Mesodermal cell (in vitro differentiated cells): ENCODE measurements at regions not wholly inside any gene's neighbourhood (a gene's known extent, or its start where the extent isn't known, plus 50 kb on each side); places are given as distances from the start of the nearest gene placed in this dataset.

Source experiments
- H3K27ac ChIP-seq: 2 replicates; pipeline ENCODE4 v1.7.0; 2013; ENCODE audit warnings: mild to moderate bottlenecking, low read depth, low read length, moderate library complexity; ENCODE audit not compliant: severe bottlenecking
- H3K36me3 ChIP-seq: 2 replicates; pipeline ENCODE4 v1.7.1; 2013; ENCODE audit warnings: mild to moderate bottlenecking, low read length, moderate library complexity; ENCODE audit not compliant: control insufficient read depth, insufficient read depth
- H3K4me1 ChIP-seq: one replicate; pipeline ENCODE4 v1.7.1; 2013; ENCODE audit warnings: mild to moderate bottlenecking, low read length; ENCODE audit not compliant: insufficient read depth, control insufficient read depth, poor library complexity, severe bottlenecking
- H3K4me3 ChIP-seq: 2 replicates; pipeline ENCODE4 v1.7.0; 2013; ENCODE audit warnings: low read length, control low read depth, mild to moderate bottlenecking; ENCODE audit not compliant: insufficient read depth, poor library complexity, severe bottlenecking; ENCODE audit errors: extremely low read depth
- H3K9me3 ChIP-seq: 2 replicates; pipeline ENCODE4 v1.7.1; 2013; ENCODE audit warnings: mild to moderate bottlenecking, low read length, moderate library complexity; ENCODE audit not compliant: control insufficient read depth
- WGBS, 2 experiments: methylation state at CpG; one replicate each; pipeline ENCODE4 v1.1.5; 2013; ENCODE audit warnings: missing lambda C conversion rate in 2 of 2; ENCODE audit not compliant: insufficient coverage in 2 of 2; 5-methylcytosine and 5-hydroxymethylcytosine counted together

DNA sequence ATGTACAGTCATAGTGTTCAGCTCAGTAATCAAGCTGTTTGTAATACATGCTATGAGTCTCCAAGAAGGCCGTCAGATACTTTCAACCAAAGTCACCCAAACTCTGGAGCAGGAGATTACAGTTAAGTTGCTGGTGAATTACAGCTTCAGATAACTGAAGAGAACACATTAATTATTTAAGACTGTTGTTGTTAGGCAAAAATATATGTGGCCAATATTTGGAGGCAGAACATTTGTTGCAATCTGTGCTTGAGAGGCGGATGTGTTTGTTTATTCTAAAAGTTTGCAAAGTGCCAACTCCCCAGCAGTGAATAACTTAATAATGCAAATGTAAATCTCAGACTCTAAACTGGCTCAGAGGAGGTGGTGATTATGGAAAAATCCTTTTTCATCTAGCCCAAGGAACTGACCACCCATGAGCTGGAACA lies 300.7 kb upstream of the TBX3 start:
- H3K27ac ChIP-seq, result no peak overlapping the region
- H3K4me3 ChIP-seq, result no peak overlapping the region
- 100% methylated on average over 1 of the region's 2 CpGs for WGBS, 2 experiments
- H3K9me3 ChIP-seq, result no peaks in the 10 kb centered on the region
- no peaks in the 10 kb centered on the region for H3K36me3 ChIP-seq
- no peaks in the 10 kb centered on the region for H3K4me1 ChIP-seq

DNA sequence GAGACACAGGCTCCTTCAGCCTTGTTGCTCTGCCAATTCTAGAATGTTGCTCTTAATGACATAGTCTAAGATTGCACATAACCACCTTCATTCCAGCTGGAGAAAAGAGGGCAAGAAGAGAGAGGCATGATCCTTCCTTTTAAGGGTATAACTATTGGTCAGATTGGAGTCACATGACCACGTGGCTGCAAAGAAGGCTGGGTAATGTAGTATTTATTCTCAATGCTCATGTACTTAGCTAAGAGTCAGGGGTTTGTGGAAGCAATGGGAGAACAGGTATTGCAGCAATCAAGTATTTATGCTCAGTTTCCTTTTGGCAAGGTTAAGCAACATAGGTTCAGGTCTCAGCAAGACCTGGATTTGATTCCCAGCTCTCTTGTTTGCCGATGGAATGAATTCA lies 298.8 kb upstream of the TBX3 start:
- no peaks in the 10 kb centered on the region for H3K36me3 ChIP-seq
- no peaks in the 10 kb centered on the region for H3K9me3 ChIP-seq
- 72 to 81% methylated on average over 2 of the region's 2 CpGs for WGBS, 2 experiments
- no peaks in the 10 kb centered on the region for H3K4me1 ChIP-seq
- H3K27ac ChIP-seq, result no peak overlapping the region
- H3K4me3 ChIP-seq, result no peak overlapping the region

DNA sequence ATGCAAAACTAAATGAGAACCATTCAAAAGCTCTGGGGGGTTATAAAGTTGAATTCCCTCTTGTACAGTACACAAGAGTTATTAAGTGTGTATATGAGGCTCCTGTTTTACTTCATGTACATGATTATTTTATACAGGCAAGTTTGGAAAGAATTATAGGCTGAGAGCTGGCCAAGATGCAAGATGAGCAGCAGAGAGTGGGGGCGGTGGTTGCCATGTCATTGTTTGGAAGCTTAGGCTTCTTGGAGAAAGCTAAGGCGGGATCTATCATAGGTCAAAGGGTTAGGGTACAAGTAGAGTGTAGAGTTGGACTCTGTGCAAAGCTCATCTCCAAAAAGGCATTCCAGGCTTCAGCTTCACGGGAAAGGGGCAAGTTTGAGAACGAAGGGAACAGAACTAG lies 297.1 kb upstream of the TBX3 start:
- H3K27ac ChIP-seq, result no peak overlapping the region
- H3K36me3 ChIP-seq, result no peaks in the 10 kb centered on the region
- H3K9me3 ChIP-seq, result no peaks in the 10 kb centered on the region
- 86 to 91% methylated on average over 4 of the region's 4 CpGs for WGBS, 2 experiments
- no peak overlapping the region for H3K4me3 ChIP-seq
- no peaks in the 10 kb centered on the region for H3K4me1 ChIP-seq

DNA sequence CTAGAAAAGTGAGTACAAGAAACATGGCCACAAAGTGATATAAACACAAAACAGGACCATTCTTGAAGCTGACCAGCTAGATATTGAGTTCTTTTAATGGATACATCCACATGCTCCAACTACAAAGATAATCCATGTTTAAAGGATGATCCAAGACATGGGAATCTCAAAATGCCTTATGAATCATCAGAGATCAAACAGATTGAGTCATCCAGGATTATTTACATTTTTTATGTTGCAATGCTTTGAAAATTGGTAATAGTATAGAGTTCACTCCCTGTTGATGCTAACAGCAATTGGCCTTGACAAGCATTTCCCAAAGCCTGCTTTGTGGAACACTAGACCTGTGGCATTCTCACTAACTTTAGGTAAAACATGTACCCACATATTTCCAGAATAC lies 293.0 kb upstream of the TBX3 start:
- Histone ChIP-seq H3K4me1 (no peaks in the 10 kb centered on the region), H3K4me3 (no peak overlapping the region), H3K27ac (no peak overlapping the region), H3K9me3 (no peaks in the 10 kb centered on the region), H3K36me3 (no peaks in the 10 kb centered on the region)

DNA sequence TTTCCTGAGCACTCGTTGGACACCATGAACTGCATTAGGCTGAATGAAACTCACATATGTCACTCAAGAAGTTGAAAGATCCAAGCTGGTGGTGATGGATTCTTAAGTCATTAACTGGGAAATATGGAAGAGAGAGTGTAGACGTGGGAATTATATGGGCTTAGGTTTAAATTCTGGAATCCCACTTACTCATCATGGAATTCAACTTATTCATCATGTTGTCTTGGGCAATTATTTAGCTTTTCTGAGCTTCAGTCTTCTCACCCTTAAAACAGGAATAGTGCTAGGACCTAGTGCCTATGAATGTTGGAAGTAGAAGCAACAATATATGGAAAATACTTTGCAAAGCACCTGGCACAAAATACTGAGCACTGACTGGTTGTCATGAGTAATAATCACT lies 292.4 kb upstream of the TBX3 start:
- WGBS, 2 experiments, result 100% methylated on average over 1 of the region's 2 CpGs
- no peak overlapping the region for H3K27ac ChIP-seq
- H3K4me3 ChIP-seq, result no peak overlapping the region
- no peaks in the 10 kb centered on the region for H3K4me1 ChIP-seq
- no peaks in the 10 kb centered on the region for H3K36me3 ChIP-seq
- no peaks in the 10 kb centered on the region for H3K9me3 ChIP-seq

DNA sequence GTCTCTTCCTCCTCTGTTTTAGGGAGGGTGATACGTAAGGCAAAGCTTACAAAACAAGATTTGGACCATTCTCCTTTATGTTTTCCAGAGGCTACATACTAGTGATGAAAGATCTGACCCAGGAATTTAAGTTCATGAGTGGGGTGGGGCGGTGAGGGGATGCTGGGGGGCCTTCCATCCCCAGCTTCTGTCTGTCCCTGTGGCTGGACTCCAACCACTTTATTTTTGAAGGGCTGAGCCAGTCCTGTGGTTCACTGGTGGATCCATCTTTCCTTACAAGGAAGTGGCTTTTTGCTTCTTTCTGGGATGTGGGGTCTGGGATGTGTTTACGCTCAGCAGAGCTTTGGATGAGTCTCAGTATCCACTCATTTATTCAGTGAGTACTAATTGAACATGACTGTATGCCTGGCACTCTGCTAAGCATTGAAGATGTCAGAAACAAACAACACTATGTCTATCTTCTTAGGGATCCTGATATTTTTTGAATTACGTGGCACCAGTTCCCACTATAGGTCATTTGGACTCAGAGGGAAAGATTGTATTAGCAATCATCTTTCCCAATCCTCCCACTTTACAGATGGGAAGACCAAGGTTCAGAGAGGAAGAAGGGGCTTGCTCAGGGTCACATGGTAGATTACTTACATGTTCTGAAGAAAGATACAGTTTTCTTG lies 291.8 kb upstream of the TBX3 start:
- Histone ChIP-seq H3K4me1 (no peaks in the 10 kb centered on the region), H3K9me3 (no peaks in the 10 kb centered on the region), H3K4me3 (no peak overlapping the region), H3K27ac (no peak overlapping the region), H3K36me3 (no peaks in the 10 kb centered on the region)
- WGBS, 2 experiments, result no CpG with 5 or more reads among the region's 4 CpGs

DNA sequence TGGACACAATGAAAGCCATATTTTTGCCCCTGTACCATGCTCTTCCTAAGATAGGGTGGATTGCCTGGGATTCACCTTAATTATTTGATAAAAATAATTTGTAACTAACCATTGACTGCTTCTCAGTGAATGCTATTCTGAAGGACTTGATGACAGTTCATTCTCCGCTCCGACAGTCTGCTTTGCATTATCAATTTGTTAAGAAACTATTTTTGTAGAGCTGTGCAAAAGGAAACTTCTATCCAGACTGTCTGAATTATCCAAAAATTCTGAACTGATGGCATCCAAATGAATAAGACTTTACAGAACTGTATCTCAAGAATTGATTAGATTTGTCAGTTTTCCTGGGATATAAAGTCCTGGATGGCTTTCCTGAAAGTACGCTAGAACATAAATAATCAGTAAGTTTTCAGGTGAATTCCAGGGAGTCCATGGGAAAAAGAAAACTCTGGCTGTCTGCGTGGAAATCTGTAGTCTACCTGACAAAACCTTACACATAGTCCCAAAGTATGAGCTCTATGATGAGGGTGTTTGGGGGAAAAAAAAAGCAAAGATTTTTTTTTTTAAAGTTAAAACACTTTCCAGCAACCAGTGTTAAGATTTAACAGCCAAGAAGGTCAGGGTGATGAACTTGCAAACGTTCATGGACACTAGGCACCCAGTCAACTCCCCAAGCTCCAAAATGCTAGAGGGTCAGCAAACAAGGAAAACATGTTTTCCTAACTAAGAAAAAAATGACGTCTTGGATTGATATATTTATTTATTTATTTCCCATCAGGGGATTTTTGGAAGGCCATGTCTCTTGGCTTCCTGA lies 291.1 kb upstream of the TBX3 start:
- no peak overlapping the region for H3K27ac ChIP-seq
- no peak overlapping the region for H3K4me3 ChIP-seq
- H3K4me1 ChIP-seq, result no peaks in the 10 kb centered on the region
- no peaks in the 10 kb centered on the region for H3K36me3 ChIP-seq
- WGBS, 2 experiments, result 70 to 81% methylated on average over 2 to 3 of the region's 6 CpGs
- H3K9me3 ChIP-seq, result no peaks in the 10 kb centered on the region

DNA sequence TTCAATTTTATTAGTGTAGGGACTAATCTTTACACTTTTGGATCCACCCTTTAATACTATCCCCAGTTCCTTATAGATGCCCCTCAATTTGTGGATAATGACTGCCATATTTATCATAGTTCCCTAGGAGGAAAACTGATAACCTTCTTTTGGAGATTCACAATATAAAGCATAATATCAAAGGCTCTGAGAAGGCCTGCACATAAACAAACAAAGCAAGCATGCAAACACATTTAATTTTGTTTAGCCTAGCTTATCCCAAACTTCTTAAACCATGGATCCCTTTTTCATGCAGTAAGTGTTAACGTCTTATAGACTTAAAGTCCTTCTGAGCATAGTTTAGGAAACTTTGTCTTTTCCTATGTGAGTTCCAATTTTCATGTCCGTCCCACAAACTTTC lies 290.4 kb upstream of the TBX3 start:
- no peaks in the 10 kb centered on the region for H3K9me3 ChIP-seq
- no peak overlapping the region for H3K27ac ChIP-seq
- no peaks in the 10 kb centered on the region for H3K4me1 ChIP-seq
- H3K36me3 ChIP-seq, result no peaks in the 10 kb centered on the region
- H3K4me3 ChIP-seq, result no peak overlapping the region
- 83 to 100% methylated on average over 1 to 2 of the region's 2 CpGs for WGBS, 2 experiments

DNA sequence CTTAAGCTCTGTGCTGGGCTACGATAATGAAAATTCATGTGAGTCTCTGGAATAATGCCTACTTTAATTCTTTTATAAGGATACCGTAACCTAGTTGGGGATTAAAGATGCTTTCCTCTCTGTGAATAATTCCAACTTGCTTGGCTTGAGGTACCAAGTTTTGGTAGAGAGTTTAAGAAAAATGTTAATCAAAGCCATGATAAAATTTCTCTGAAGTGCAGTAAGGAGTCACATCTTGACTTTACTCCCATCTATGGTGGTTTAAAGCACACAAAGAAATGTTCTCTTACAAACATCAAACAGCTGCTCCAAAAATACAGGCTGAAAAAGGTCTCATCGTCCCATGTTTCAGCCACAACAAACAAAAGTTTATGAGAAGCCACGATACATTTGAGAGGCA lies 284.8 kb upstream of the TBX3 start:
- WGBS, 2 experiments, result 85 to 100% methylated on average over 2 to 3 of the region's 4 CpGs
- Histone ChIP-seq H3K36me3 (no peaks in the 10 kb centered on the region), H3K27ac (no peak overlapping the region), H3K9me3 (peaks cover 7% of the 10 kb centered on the region), H3K4me1 (no peaks in the 10 kb centered on the region), H3K4me3 (no peak overlapping the region)

DNA sequence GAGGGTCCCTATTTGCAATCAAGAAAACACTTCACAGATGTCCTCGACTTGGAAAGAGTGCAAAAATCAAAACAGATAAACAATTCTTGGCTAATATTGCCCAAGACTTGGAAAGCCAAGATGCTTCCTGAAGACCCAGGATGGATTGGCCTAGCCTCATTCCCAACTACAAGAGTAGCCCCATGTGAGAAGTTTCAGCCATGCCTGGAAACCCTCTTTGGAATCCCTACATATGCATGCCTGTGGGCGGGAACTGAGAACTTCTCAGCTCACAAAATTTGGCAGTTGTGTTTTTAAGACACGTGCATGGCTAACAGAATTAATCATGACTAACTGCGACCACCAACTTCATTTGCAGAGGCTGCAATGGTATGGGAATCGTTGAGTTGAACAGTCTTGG lies 283.2 kb upstream of the TBX3 start:
- 90 to 98% methylated on average over 4 to 5 of the region's 5 CpGs for WGBS, 2 experiments

DNA sequence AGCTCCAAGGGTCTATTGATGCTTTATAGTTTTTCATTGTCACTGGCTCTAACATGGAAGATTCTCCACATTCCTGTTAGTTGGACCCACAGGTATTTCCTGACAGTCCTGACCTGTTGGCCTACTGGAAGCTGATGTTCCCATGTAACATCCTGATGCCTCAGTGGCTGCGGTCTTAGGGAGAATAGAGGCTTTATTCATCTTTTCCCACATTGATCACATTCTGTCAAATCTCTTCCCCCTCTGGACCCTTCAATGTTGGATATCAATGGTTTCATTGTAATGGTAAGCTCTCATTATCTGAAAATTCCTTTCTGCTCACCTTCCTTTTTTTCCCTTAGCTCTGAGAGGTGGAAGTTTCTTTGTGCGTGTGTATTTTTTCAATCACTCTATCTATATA lies 280.9 kb upstream of the TBX3 start:
- Histone ChIP-seq H3K4me1 (no peaks in the 10 kb centered on the region), H3K4me3 (no peak overlapping the region), H3K27ac (no peak overlapping the region), H3K36me3 (no peaks in the 10 kb centered on the region), H3K9me3 (peaks cover 16% of the 10 kb centered on the region)
- no CpG with 5 or more reads among the region's 2 CpGs for WGBS, 2 experiments

More for the DNA sequence above, 283.2 kb upstream of the TBX3 start:
- no peak overlapping the region for H3K4me3 ChIP-seq
- no peaks in the 10 kb centered on the region for H3K36me3 ChIP-seq
- no peaks in the 10 kb centered on the region for H3K4me1 ChIP-seq
- peaks cover 16% of the 10 kb centered on the region for H3K9me3 ChIP-seq
- no peak overlapping the region for H3K27ac ChIP-seq
